ENCODE measurements at regions not wholly inside any gene's neighbourhood (a gene's known extent, or its start where the extent isn't known, plus 50 kb on each side); places are given as distances from the start of the nearest gene placed in this dataset.

DNA sequence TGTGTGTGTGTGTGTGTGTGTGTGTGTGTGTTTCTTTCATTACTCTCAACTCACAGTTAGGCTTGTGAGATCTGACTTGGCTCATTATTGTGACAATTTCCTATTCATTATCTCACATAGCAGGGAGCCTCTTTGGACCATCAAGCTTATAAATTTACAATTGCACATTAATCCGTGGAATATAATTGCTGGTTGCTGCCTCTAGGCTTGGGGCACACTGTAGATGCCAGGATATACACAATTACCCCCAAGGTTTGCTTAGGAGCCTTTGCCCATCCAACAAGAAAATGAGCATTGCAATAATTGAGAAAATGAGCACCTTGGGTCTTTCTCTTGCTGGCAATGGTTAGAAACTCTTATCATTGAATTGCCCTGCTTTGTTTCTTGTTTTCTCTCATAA is 161.6 kb upstream of the DMRTA1 start:
- DNase-seq (ENCODE audit: low read depth in 2 of 2), result no peak

GRCh38 chr9:22286661-22287060 is 160.0 kb upstream of the DMRTA1 start:
- DNase-seq (ENCODE audit: low read depth in 2 of 2), result no peak

GRCh38 chr9:22288661-22289060 is 158.0 kb upstream of the DMRTA1 start:
- no peak for DNase-seq (ENCODE audit: low read depth in 2 of 2)

GRCh38 chr9:22307013-22307711 is 139.5 kb upstream of the DMRTA1 start:
- DNase-seq (ENCODE audit: low read depth in 2 of 2), result no peak

DNA sequence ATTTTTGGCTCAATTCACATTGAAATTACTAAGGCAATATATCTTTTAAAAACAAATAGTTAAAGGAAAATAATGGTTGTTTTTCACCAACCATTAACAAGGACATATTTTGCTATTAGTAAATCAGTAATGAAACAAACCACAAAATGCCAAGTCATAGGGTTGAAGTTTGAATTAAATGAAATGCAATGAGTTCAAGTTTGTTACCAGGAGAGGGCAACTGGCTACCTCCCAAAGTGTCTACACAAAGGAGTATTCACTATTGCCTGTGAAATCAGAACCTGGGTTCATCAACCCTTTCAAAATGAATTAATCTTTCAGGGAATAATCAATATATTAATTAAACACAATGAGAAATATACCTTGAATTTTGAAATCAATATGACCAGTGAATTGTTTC is 138.4 kb upstream of the DMRTA1 start:
- no peak for DNase-seq (ENCODE audit: low read depth in 2 of 2)

- no peak for DNase-seq (ENCODE audit: low read depth in 2 of 2)
These were observed 130.0 kb upstream of the DMRTA1 start for GRCh38 chr9:22316645-22317044.

DNA sequence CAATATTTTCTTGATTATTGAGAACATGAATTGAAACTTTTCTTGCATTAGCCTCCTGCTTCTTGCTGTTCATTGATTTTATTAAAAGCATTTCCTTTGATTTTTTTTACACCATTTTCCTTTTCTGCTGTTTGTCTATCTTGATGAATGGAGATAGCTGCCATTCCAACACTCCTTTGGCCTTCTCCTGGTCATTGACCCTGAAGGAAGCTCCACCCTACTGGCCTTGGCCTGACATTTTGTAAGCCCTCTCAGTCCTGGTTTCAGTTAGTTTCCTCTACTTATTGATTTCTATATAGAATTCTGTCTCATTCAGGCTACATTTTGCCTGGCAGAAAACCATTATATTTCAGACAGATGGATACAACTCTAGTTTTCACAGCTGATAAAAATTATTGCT is 115.1 kb upstream of the DMRTA1 start:
- DNase-seq (ENCODE audit: low read depth in 2 of 2), result no peak

GRCh38 chr9:22332202-22332601 is 114.4 kb upstream of the DMRTA1 start:
- no peak for DNase-seq (ENCODE audit: low read depth in 2 of 2)

DNA sequence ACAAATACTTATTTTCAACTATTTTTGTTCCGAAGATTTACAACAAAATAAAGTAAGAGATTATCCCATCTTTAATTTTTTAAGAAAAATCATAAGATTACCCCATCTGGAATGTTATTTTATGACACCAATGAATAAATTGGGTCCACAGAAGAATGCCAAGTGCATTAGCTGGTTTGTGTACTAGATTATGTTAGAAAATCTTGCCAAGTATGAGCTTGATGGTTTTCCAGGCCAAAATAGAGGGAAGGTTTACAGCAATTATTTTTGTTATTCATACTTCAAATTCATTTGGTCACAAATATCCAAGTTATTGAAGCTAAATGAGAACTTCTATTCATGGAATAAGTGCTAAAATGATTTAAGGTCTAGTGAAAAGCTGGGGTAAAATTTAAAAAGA is 109.4 kb upstream of the DMRTA1 start:
- DNase-seq (ENCODE audit: low read depth in 2 of 2), result no peak

- DNase-seq (ENCODE audit: low read depth in 2 of 2), result no peak
These were observed 104.0 kb upstream of the DMRTA1 start for GRCh38 chr9:22342491-22343217.

GRCh38 chr9:22343218-22343611 is 103.4 kb upstream of the DMRTA1 start:
- no peak for DNase-seq (ENCODE audit: low read depth in 2 of 2)

- no peak for DNase-seq (ENCODE audit: low read depth in 2 of 2)
These were observed 91.8 kb upstream of the DMRTA1 start for GRCh38 chr9:22354699-22355384.

DNA sequence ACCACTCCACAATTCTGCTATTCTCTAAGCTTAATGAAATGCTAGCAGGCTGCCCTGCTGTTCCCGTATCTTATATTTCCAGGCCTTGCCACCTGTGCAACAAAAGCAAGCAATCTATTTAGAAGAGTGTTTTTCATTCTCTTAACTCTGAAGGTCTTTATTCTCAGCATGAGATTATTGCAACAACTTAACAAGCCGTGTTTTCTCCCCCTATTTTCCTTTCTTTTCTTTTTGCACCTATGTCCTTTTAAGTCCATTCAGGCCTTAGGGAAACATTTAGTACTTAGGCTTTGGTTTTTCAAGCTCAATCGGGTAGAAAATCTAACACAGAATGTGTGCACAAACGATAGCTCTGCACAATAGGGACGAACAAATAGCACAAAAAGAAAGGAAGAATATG is 89.6 kb upstream of the DMRTA1 start:
- no peak for DNase-seq (ENCODE audit: low read depth in 2 of 2)

- DNase-seq (ENCODE audit: low read depth in 2 of 2), result no peak
These were observed 83.2 kb upstream of the DMRTA1 start for GRCh38 chr9:22363421-22363887.

DNA sequence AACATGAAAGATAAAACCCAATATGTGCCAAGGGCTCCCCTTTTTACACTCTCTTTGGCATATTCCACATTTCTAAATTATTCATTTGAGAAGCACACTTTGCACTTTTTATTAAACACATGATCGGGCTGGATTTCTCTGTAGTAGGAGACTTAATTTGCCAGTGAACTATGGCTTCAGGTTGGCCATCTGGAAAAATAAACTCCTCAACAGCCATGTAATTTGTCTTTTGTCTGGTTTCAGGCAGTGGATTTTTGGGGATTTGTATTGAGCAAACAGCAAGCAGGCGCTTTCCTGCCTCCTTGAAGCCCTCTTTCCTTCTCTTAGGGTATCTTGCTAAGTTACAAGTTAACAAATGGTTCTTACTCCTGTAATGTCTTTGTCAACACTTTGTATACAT is 73.0 kb upstream of the DMRTA1 start:
- no peak for DNase-seq (ENCODE audit: low read depth in 2 of 2)

DNA sequence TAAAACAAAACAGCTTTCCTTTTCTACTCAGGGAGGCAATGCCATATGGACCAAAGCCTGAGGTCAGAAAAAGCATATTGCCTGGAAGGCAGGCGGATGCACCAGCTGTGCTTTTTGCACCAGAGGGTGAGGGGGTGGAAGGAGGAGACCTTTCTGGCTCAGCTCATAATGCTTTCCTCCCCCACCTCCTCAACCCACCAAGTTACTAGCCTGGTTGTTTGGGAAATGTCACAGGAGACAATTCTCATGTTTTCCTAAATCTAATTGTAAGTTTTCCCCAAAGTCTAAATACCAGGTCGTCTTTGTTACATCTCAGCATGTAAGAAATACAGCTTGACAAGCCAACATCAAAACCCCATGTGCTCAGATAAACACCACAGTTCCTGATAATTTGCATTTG is 72.6 kb upstream of the DMRTA1 start:
- no peak for DNase-seq (ENCODE audit: low read depth in 2 of 2)

DNA sequence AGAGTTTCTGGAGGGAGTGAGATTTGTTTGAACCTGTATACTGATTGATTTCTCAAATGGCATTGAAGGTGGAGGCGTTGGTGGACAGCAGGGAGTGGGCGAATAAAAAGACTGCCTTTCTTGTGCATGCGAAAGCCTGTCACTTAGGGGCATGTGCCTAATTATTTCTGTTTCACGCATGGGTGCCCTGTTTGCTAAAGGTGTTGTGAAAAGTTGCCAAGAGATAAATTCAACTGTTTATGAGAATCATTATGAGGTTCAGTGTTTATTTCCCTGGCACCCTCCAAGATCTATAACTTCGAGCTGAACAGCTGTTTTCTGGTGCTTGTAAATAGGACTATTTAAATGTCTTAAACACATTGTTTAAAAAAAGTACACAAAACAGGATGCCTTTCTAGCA is 67.4 kb upstream of the DMRTA1 start:
- DNase-seq (ENCODE audit: low read depth in 2 of 2), result no peak

GRCh38 chr9:22381170-22381569 is 65.5 kb upstream of the DMRTA1 start:
- DNase-seq (ENCODE audit: low read depth in 2 of 2), result no peak

DNA sequence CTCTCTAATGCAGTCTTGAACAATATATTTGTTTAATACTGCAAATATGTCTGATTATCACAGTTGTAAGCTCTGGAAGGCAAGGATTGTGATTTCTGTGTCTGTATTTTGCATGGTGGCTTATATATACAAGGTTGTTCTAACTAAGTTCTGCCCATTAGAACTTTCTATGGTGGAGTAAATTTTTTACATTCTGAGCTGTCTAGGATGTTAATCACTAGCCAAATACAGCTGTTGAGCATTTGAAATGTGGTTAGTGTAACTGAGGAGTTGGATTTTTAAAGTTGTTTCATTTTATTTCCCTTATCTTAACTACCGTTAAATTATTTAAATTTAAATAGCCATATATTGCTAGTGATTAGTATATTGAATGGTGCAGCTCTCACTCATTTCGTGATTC is 64.3 kb upstream of the DMRTA1 start:
- DNase-seq (ENCODE audit: low read depth in 2 of 2), result no peak

GRCh38 chr9:22383718-22384117 is 62.9 kb upstream of the DMRTA1 start:
- DNase-seq (ENCODE audit: low read depth in 2 of 2), result no peak

DNA sequence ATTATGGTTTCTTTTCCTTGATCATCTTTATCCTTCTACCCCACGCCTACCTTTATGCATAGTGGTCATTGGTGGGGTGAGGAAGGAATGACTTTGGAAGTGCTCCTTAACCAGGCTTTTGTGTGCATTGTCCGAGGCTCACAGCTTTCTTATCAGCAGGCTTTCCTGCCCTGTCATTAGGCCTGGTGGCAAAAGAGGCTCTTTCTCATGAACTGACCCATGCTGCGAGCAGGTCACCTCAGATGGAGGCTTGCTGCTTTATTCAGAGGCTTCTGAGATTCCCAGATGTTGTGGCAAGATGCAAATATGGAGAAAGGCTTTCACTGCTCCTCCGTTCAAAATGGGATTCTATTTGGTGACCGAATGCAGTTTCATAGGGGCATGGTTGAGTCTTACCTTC is 57.4 kb upstream of the DMRTA1 start:
- DNase-seq (ENCODE audit: low read depth in 2 of 2), result no peak

DNA sequence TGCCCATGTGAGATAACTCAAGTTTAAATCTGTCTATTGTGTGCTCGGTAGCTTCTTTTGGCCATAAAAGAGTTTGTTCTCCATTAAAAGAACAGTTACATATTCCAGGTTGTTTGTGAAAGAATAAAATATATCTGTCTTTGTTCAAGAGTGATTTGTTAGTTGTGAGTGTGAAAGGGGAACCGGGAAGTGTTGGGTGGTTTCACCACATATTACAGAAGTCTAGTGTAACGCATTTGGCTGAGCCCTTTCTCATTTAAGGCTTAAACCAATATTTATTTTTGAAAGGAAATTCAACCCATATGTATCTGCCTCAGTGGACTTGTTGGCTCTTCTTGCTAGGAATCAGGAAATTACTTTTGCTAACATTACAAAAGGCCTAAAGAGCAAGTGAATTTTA is 54.1 kb upstream of the DMRTA1 start:
- no peak for DNase-seq (ENCODE audit: low read depth in 2 of 2)

DNA sequence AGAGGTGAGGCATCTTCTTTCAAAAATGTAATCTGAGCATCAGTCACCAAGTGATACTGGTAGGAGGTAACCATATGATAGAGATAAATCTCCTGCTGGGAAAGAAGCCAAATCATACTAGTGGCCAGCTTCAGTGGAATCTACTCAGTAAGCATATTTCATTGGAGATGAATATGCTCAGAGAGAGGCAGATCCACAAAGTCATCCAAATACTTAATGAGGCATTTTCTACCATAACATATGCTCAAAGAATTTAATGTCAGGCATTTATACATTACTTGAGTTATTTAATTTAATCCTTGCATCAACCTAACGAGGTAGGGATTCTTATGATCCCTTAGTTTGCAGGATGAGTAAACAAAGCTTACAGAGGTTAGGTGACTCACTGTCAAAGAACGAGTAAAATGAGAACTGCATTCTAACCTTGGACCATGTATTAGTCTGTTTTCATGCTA is 50.9 kb upstream of the DMRTA1 start:
- no peak for DNase-seq (ENCODE audit: low read depth in 2 of 2)

Data from activated CD4-positive, alpha-beta T cell treated with anti-CD3 and anti-CD28 coated beads for 24 hours (primary cell).